Heart left ventricle (tissue), 16 donors: ENCODE measurements at regions not wholly inside any gene's neighbourhood (a gene's known extent, or its start where the extent isn't known, plus 50 kb on each side); places are given as distances from the start of the nearest gene placed in this dataset.
A peak's percentile ranks its signal among the peaks of the same experiment; 100 is the strongest.

Experiments used
- ATAC-seq, 4 donors: fragments of 200-7000 bp; cut with Tn5 transposase; one replicate each; pipeline ENCODE4 v1.9.1; 2020 to 2022; ENCODE audit warnings: moderate library complexity in 4 of 4, mild to moderate bottlenecking in 3 of 4, moderate number of reproducible peaks in 1 of 4
- DNase-seq, 5 donors: peaks; one replicate each; pipeline ENCODE4 v3.0.0-alpha.2; 2020
- H3K27ac ChIP-seq, 12 donors: fragments of 200-600 bp; sonication (generic) in 4 of 12; one replicate each; pipeline versions ENCODE4 v1.5.0 to v1.8.0; 2016 to 2022; ENCODE audit warnings: mild to moderate bottlenecking in 2 of 12
- H3K27me3 ChIP-seq, 9 donors: fragments of 200-600 bp; sonication (generic) in 2 of 9; one replicate each; pipeline versions ENCODE4 v1.5.1 to v1.8.0; 2016 to 2022; ENCODE audit warnings: mild to moderate bottlenecking in 3 of 9
- H3K36me3 ChIP-seq, 9 donors: fragments of 200-600 bp; sonication (generic) in 2 of 9; one replicate each; pipeline versions ENCODE4 v1.5.0 to v1.8.0; 2018 to 2022; ENCODE audit warnings: mild to moderate bottlenecking in 2 of 9
- H3K4me1 ChIP-seq, 12 donors: fragments of 200-600 bp; sonication (generic) in 4 of 12; one replicate each; pipeline versions ENCODE4 v1.5.0 to v1.8.0; 2016 to 2022; ENCODE audit warnings: mild to moderate bottlenecking in 3 of 12
- H3K4me3 ChIP-seq, 12 donors: fragments of 200-600 bp; sonication (generic) in 4 of 12; one replicate each; pipeline versions ENCODE4 v1.5.0 to v1.8.0; 2017 to 2022; ENCODE audit warnings: mild to moderate bottlenecking in 9 of 12, moderate library complexity in 4 of 12
- H3K9me3 ChIP-seq, 12 donors: fragments of 200-600 bp; sonication (generic) in 4 of 12; one replicate each; pipeline versions ENCODE4 v1.5.0 to v1.8.0; 2016 to 2022; ENCODE audit warnings: mild to moderate bottlenecking in 1 of 12
- CTCF ChIP-seq, 12 donors: fragments of 200-600 bp; sonication (generic) in 4 of 12; IDR thresholded peaks; one replicate each; pipeline versions ENCODE4 v1.5.0 to v1.8.0; 2018 to 2022; ENCODE audit warnings: antibody characterized with exemption in 12 of 12, mild to moderate bottlenecking in 5 of 12
- POLR2A ChIP-seq, 2 donors: fragments of 450-650 bp; IDR thresholded peaks; one replicate each; pipeline ENCODE4 v1.6.1; 2017; ENCODE audit warnings: antibody characterized with exemption in 2 of 2, mild to moderate bottlenecking in 2 of 2, moderate library complexity in 2 of 2
- WGBS, 4 donors: extraction: QIAGEN DNeasy Blood & Tissue Kit in 2 of 4; methylation state at CpG; one replicate each; pipeline versions ENCODE4 v1.1.5 to v1.1.7; 2013 to 2018; 5-methylcytosine and 5-hydroxymethylcytosine counted together
- intact Hi-C, 10 donors: fragments of 100-400 bp; cut with DNase I; formaldehyde crosslinking; loops; one replicate each; pipeline versions ENCODE4 v1.11.1 to v1.14.2; 2022
- donor health status: ischemic (EF 13 %, LVEDD 7.1; RV severe dilation, severe dysfunction).
- donor health status: healthy with polysubstance abuse.
- donor health status: DM: no; HTN: yes; CAD: no.
- donor health status: DM: no; HTN: no; CAD: no.
- donor health status: ischemic (EF 25% LVEDD 6.9; RV normal size, moderate dysfunction).
- donor health status: ischemic (EF 25% LVEDD 5.7; RV mildly dilated, moderate dysfunction).
- donor health status: healthy.
- donor health status: DM: yes; HTN: yes; CAD: no.
- donor health status: ischemic (EF 35%, LVEDD 5.7; RV mildly dilated, moderate dysfunction).
- donor health status: nonischemic (EF 11% LVEDD 7.7; RV severe dilation, severe dysfunction).
- donor health status: DM: yes; HTN: yes; CAD: no.
- donor health status: PGD.
- donor health status: ischemic (EF 29% LVEDD 5.4; RV normal size, mild dysfunction).
- donor health status: nonischemic (EF 23%, LVEDD 6.1; RV moderate dilation, normal function).

- Histone ChIP-seq H3K27ac (no peak overlapping the region), H3K9me3 (no peaks in the 10 kb centered on the region), H3K4me1 (peaks cover 0 to 10% (median 0%) of the 10 kb centered on the region in 12 donors), H3K36me3 (no peaks in the 10 kb centered on the region), H3K27me3 (peaks cover 0 to 9% (median 0%) of the 10 kb centered on the region in 9 donors), H3K4me3 (no peak overlapping the region)
- TF ChIP-seq CTCF (IDR thresholded peaks at IDR 0.05) = no peak
- TF ChIP-seq POLR2A (IDR thresholded peaks at IDR 0.05) = no peak
- 81 to 89% (median 84%) methylated on average over 13 of the region's 13 CpGs for WGBS, 4 donors
- DNase-seq (no peak), ATAC-seq (no peak)
- intact Hi-C loops = no loop called here
These were observed 116.3 kb upstream of the AFDN start for GRCh38 chr6:167710363-167710920.

- H3K27ac ChIP-seq = no peak overlapping the region
These were observed 115.5 kb upstream of the AFDN start for GRCh38 chr6:167711211-167711610.

GRCh38 chr6:167711768-167712730 is 114.7 kb upstream of the AFDN start:
- Histone ChIP-seq H3K27me3 (peaks cover 0 to 9% (median 0%) of the 10 kb centered on the region in 9 donors), H3K27ac (no peak overlapping the region), H3K4me3 (no peak overlapping the region), H3K4me1 (peaks cover 0 to 10% (median 0%) of the 10 kb centered on the region in 12 donors), H3K36me3 (no peaks in the 10 kb centered on the region), H3K9me3 (no peaks in the 10 kb centered on the region)
- WGBS, 4 donors = 69 to 87% (median 79%) methylated on average over 13 to 19 of the region's 19 CpGs
- intact Hi-C loops = no loop called here
- ATAC-seq (peak in 2 of 4 donors; percentile 31), DNase-seq (no peak)
- TF ChIP-seq POLR2A (IDR thresholded peaks at IDR 0.05) = no peak
- no peak for TF ChIP-seq CTCF (IDR thresholded peaks at IDR 0.05)

More at GRCh38 chr6:167711211-167711610, 115.5 kb upstream of the AFDN start:
- Histone ChIP-seq H3K27me3 (peaks cover 0 to 9% (median 0%) of the 10 kb centered on the region in 9 donors), H3K4me1 (peaks cover 0 to 10% (median 0%) of the 10 kb centered on the region in 12 donors), H3K36me3 (no peaks in the 10 kb centered on the region), H3K9me3 (no peaks in the 10 kb centered on the region), H3K4me3 (no peak overlapping the region)
- TF ChIP-seq CTCF (IDR thresholded peaks at IDR 0.05) = no peak
- no peak for TF ChIP-seq POLR2A (IDR thresholded peaks at IDR 0.05)
- WGBS, 4 donors = 84 to 93% (median 90%) methylated on average over 8 of the region's 8 CpGs
- no peak for ATAC-seq
- no peak for DNase-seq
- intact Hi-C loops = no loop called here
